ENCODE measurements at regions not wholly inside any gene's neighbourhood (a gene's known extent, or its start where the extent isn't known, plus 50 kb on each side); places are given as distances from the start of the nearest gene placed in this dataset.

DNA sequence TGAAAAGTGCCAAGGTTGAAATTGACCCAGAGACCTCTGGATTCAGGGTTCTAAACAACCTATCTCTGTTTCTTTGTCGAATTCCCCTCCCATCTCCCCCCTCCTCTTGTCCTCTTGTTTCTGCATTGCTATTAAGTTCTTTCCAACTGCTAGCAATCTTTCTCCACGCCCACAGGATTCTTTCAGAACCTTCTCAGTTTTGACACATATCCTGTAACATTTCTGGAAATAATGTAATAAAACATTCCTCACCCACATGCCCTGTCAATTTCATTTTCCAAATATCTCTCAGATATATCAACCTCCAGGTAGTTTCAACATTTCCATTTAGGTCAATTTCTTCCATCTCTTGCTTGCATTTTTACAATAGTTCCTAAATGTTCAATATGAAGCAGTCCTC, 1105.9 kb downstream of the ARAP2 start:
- Mint-ChIP-seq H3K36me3 (ENCODE audit: insufficient read depth in 1 of 3, low read depth in 3 of 3) (peaks cover 2 to 7% (median 5%) of the 10 kb centered on the region in 3 experiments; a peak in 3 of 7 replicates), H3K4me1 (no peaks in the 10 kb centered on the region), H3K27ac (no peak overlapping the region), H3K9me3 (peaks cover 12 to 24% of the 10 kb centered on the region in 2 experiments), H3K27me3 (ENCODE audit: low read depth) (no peaks in the 10 kb centered on the region), H3K4me3 (no peak overlapping the region)
- Histone ChIP-seq H3K9me3 (ENCODE audit: control insufficient read depth, low read depth, low read length) (no peaks in the 10 kb centered on the region), H4K8ac (replicated peaks; ENCODE audit: insufficient read length, low read depth, low read length) (no peak overlapping the region), H3K79me2 (ENCODE audit: insufficient read depth, low read length) (no peaks in the 10 kb centered on the region), H3K23ac (ENCODE audit: insufficient read length, low read depth, low read length) (no peak overlapping the region), H3K4ac (ENCODE audit: low read depth, low read length) (no peak overlapping the region), H3K27me3 (ENCODE audit: insufficient read depth, low read length) (no peaks in the 10 kb centered on the region), H4K20me1 (ENCODE audit: control insufficient read depth, insufficient read depth, insufficient read length) (no peaks in the 10 kb centered on the region), H3K9ac (ENCODE audit: extremely low read depth, insufficient read length, low read length) (no peak overlapping the region), H2BK15ac (ENCODE audit: low read depth, low read length) (no peak overlapping the region), H3K79me1 (ENCODE audit: insufficient read depth, low read depth, low read length, poor library complexity, severe bottlenecking) (no peaks in the 10 kb centered on the region), H2AFZ (ENCODE audit: low read length) (no peak overlapping the region), H3K23me2 (ENCODE audit: insufficient read length, low read depth, low read length, poor library complexity, severe bottlenecking) (no peaks in the 10 kb centered on the region), H2BK120ac (ENCODE audit: low read depth, low read length, poor library complexity, severe bottlenecking) (no peak overlapping the region), H3K27ac (ENCODE audit: insufficient read length, low read depth, low read length) (no peak overlapping the region), H4K5ac (ENCODE audit: insufficient read length, low read depth, low read length) (no peak overlapping the region), H2BK12ac (ENCODE audit: insufficient read length, low read depth, low read length) (no peak overlapping the region), H3K4me1 (ENCODE audit: insufficient read depth, low read length) (no peaks in the 10 kb centered on the region), H4K91ac (ENCODE audit: insufficient read length, low read depth, low read length) (no peak overlapping the region), H2BK5ac (ENCODE audit: insufficient read length, low read length) (no peak overlapping the region), H3K4me2 (ENCODE audit: insufficient read depth, insufficient read length, low read length) (no peak overlapping the region), H3K14ac (ENCODE audit: insufficient read depth, low read length) (no peak overlapping the region), H3K56ac (ENCODE audit: insufficient read length, low read depth, low read length) (no peak overlapping the region), H2AK5ac (ENCODE audit: insufficient read length, low read length) (no peak overlapping the region), H3K18ac (ENCODE audit: insufficient read length, low read depth, low read length) (no peak overlapping the region), H2BK20ac (ENCODE audit: low read depth, low read length, poor library complexity, severe bottlenecking) (no peak overlapping the region), H3T11ph (ENCODE audit: low read length) (no peak overlapping the region)
- no CpG with 5 or more reads among the region's 2 CpGs for WGBS (ENCODE audit: extremely low coverage, insufficient read length, low lambda C conversion rate)
- DNase-seq, result no peak
- no peak for TF ChIP-seq CTCF (conservative IDR thresholded peaks at IDR 0.05)

Measured in H9 (cell line).